ENCODE measurements at regions not wholly inside any gene's neighbourhood (a gene's known extent, or its start where the extent isn't known, plus 50 kb on each side); places are given as distances from the start of the nearest gene placed in this dataset.

DNA sequence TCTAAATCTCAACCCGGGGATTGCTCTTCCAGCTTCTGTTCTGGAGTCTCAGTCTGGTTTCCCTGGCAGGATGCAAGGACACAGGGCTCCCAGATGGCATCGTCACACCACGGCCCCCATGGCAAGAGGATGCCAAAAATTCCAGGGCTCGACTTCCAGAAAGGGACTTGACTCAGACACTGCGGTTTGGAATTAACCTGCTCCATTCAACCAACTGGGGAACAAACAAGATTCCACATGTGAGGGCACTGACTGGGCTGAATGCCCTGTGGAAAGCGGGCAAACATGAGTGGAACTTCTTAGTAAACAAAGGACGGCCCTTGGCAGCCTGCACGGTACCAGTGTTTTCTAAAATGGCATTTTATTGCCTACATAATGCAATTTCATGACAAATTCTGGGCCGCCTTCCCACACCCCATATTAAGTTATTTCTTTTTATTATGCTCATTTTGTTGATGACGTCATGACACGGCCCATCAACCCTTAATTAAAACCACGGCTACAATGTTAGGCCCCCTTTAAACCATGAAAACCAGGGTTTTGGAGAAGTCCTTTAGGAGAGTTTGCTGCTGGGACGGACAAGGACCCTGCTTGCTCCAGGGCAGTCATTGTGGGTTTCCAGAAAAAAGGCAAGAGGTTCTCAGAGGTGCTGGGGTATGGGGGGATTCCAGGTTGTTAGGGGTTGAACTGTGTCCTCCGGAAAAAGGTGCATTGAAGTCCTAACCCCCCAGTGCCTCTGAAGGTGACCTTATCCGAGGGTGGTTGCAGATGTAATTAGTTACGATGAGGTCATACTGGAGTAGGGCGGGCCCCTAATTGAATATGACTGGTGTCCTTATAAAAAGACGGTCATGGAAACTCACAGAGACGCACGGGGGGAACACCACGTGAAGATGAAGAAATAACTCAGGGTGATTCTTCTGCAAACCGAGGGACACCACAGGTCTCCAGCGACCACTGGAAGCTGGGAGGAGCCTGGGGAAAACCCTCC lies 205.6 kb downstream of the FOXL1 start:
- no peak for TF ChIP-seq EZH2 (IDR thresholded peaks at IDR 0.05; ENCODE audit: borderline replicate concordance, low read depth, low read length, poor library complexity, severe bottlenecking)
- TF ChIP-seq, protein P1, sequence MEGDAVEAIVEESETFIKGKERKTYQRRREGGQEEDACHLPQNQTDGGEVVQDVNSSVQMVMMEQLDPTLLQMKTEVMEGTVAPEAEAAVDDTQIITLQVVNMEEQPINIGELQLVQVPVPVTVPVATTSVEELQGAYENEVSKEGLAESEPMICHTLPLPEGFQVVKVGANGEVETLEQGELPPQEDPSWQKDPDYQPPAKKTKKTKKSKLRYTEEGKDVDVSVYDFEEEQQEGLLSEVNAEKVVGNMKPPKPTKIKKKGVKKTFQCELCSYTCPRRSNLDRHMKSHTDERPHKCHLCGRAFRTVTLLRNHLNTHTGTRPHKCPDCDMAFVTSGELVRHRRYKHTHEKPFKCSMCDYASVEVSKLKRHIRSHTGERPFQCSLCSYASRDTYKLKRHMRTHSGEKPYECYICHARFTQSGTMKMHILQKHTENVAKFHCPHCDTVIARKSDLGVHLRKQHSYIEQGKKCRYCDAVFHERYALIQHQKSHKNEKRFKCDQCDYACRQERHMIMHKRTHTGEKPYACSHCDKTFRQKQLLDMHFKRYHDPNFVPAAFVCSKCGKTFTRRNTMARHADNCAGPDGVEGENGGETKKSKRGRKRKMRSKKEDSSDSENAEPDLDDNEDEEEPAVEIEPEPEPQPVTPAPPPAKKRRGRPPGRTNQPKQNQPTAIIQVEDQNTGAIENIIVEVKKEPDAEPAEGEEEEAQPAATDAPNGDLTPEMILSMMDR (conservative IDR thresholded peaks at IDR 0.05; ENCODE audit: low read depth, low read length): no peak
